Endothelial cell of umbilical vein (primary cell): ENCODE measurements at regions not wholly inside any gene's neighbourhood (a gene's known extent, or its start where the extent isn't known, plus 50 kb on each side); places are given as distances from the start of the nearest gene placed in this dataset.

Experiments used
- BruUV-seq: library from RNA; stranded (reverse); fragments of 400-500 nt; replicated peaks from 2 replicates; lab custom pipeline; 2021; lab: Mats Ljungman, UMichigan
- CTCF ChIA-PET: fragments of 300-600, 350-600 bp; sonication (Branson Sonifier 250); formaldehyde crosslinking; loops from one replicate; lab custom pipeline; 2021; ENCODE audit warnings: antibody characterized with exemption, inconsistent platforms; lab: Charles Lee
- POLR2A ChIA-PET: fragments of 300-600, 350-600 bp; sonication (Branson Sonifier 250); formaldehyde crosslinking; loops from one replicate; lab custom pipeline; 2021; ENCODE audit warnings: antibody characterized with exemption, inconsistent platforms; lab: Charles Lee
- DNase-seq: peaks from one replicate; pipeline ENCODE4 v3.0.0-alpha.2; 2011; ENCODE audit warnings: low read depth, low spot score
- FAIRE-seq: peaks from 2 replicates; lab custom pipeline; 2011; peaks lifted over from hg19 to GRCh38; lab: Jason Lieb, UNC
- H2AFZ ChIP-seq: 2 replicates; pipeline ENCODE4 v1.6.0; 2012; ENCODE audit warnings: low read depth, low read length, control low read depth, inconsistent platforms
- H3K27ac ChIP-seq: 2 replicates; pipeline ENCODE4 v1.5.1; 2011; ENCODE audit warnings: low read depth, mild to moderate bottlenecking, control low read depth, low read length, moderate library complexity; ENCODE audit not compliant: insufficient read depth
- H3K27me3 ChIP-seq, 2 experiments: 2 replicates each; pipeline versions ENCODE4 v1.6.0 to v1.6.1; 2011; ENCODE audit warnings: low read length in 2 of 2, mixed read lengths in 1 of 2; ENCODE audit not compliant: control insufficient read depth in 2 of 2, insufficient read depth in 2 of 2
- H3K36me3 ChIP-seq, 2 experiments: 2 replicates in 1 of 2; 3 replicates in 1 of 2; pipeline ENCODE4 v1.5.1; 2011; ENCODE audit warnings: low read length in 2 of 2, mild to moderate bottlenecking in 1 of 2, moderate library complexity in 1 of 2; ENCODE audit not compliant: control insufficient read depth in 2 of 2, insufficient read depth in 2 of 2; ENCODE audit errors: extremely low read depth in 1 of 2
- H3K4me1 ChIP-seq: 3 replicates; pipeline ENCODE4 v1.5.1; 2011; ENCODE audit warnings: mild to moderate bottlenecking, low read length; ENCODE audit not compliant: control insufficient read depth, insufficient read depth; ENCODE audit errors: extremely low read depth
- H3K4me2 ChIP-seq: 2 replicates; pipeline ENCODE4 v1.6.1; 2011; ENCODE audit warnings: low read length, control low read depth, mixed read lengths; ENCODE audit not compliant: insufficient read depth
- H3K4me3 ChIP-seq, 3 experiments: fragments of 200-600 bp in 1 of 3; sonication (generic), shearing (Covaris generic) in 1 of 3; replicated peaks in 1 of 3; 2 replicates each; pipeline ENCODE4 v1.5.1; 2011 to 2016; ENCODE audit warnings: control low read depth in 3 of 3, low read length in 3 of 3, mild to moderate bottlenecking in 2 of 3, inconsistent platforms in 1 of 3, low read depth in 1 of 3, moderate library complexity in 1 of 3; ENCODE audit not compliant: insufficient read depth in 1 of 3
- H3K79me2 ChIP-seq: 2 replicates; pipeline ENCODE4 v1.6.0; 2012; ENCODE audit warnings: low read length, inconsistent platforms; ENCODE audit not compliant: control insufficient read depth, insufficient read depth
- H3K9ac ChIP-seq: replicated peaks from 2 replicates; pipeline ENCODE3; 2011; ENCODE audit warnings: low read length, control low read depth; ENCODE audit not compliant: insufficient read depth; ENCODE audit errors: extremely low read depth
- H3K9me1 ChIP-seq: replicated peaks from 3 replicates; pipeline ENCODE4 v1.6.0; 2011; ENCODE audit warnings: mild to moderate bottlenecking, low read length; ENCODE audit not compliant: control insufficient read depth, insufficient read depth; ENCODE audit errors: extremely low read depth
- H3K9me3 ChIP-seq: replicated peaks from 2 replicates; pipeline ENCODE4 v1.5.1; 2012; ENCODE audit warnings: low read length, inconsistent platforms; ENCODE audit not compliant: control insufficient read depth, insufficient read depth
- H4K20me1 ChIP-seq: replicated peaks from 2 replicates; pipeline ENCODE3; 2011; ENCODE audit warnings: mild to moderate bottlenecking, low read length; ENCODE audit not compliant: control insufficient read depth, insufficient read depth; ENCODE audit errors: extremely low read depth
- CTCF ChIP-seq, 2 donors: IDR thresholded peaks; 1 replicate in 1 of 2; 2 replicates in 1 of 2; pipeline ENCODE4 v1.5.1; 2011; ENCODE audit warnings: low read length in 2 of 2, mild to moderate bottlenecking in 2 of 2, moderate library complexity in 2 of 2, control low read depth in 1 of 2, inconsistent platforms in 1 of 2, low read depth in 1 of 2; ENCODE audit not compliant: insufficient read depth in 1 of 2; ENCODE audit errors: extremely low read depth in 1 of 2
- EZH2 ChIP-seq: IDR thresholded peaks from 2 replicates; pipeline ENCODE4 v1.6.1; 2012; ENCODE audit warnings: borderline replicate concordance, low read depth, mild to moderate bottlenecking, moderate library complexity, low read length, inconsistent platforms; ENCODE audit not compliant: severe bottlenecking
- FOS ChIP-seq: IDR thresholded peaks from 2 replicates; pipeline ENCODE4 v1.6.1; 2011; ENCODE audit warnings: mild to moderate bottlenecking, low read length, moderate library complexity, borderline replicate concordance; ENCODE audit not compliant: insufficient read depth
- GATA2 ChIP-seq: IDR thresholded peaks from 2 replicates; pipeline ENCODE4 v1.7.0; 2011; ENCODE audit warnings: low read depth, mild to moderate bottlenecking, moderate library complexity, mixed read lengths, low read length; ENCODE audit not compliant: insufficient read length, insufficient read depth
- JUN ChIP-seq: IDR thresholded peaks from 2 replicates; pipeline ENCODE4 v1.6.1; 2011; ENCODE audit warnings: borderline replicate concordance, low read depth; ENCODE audit not compliant: insufficient read length, insufficient read depth
- MAX ChIP-seq: IDR thresholded peaks from 2 replicates; pipeline ENCODE4 v1.6.1; 2011; ENCODE audit not compliant: insufficient read depth, insufficient read length
- MYC ChIP-seq: IDR thresholded peaks from one replicate; pipeline ENCODE4 v1.6.1; 2011; ENCODE audit warnings: mild to moderate bottlenecking, low read depth, low read length
- POLR2A ChIP-seq: IDR thresholded peaks from 2 replicates; pipeline ENCODE4 v1.6.1; 2012; ENCODE audit warnings: low read depth, mild to moderate bottlenecking, control low read depth, low read length
- POLR2AphosphoS5 ChIP-seq: IDR thresholded peaks from 2 replicates; pipeline ENCODE4 v1.6.1; 2012; ENCODE audit warnings: low read depth, mild to moderate bottlenecking, control low read depth, low read length, moderate library complexity; ENCODE audit not compliant: insufficient read depth
- dilution Hi-C: fragments of 300-500 bp; cut with MboI; formaldehyde crosslinking; loops from one replicate; pipeline ENCODE4 v1.15.0; 2019; ENCODE audit warnings: low sequenced_read_pairs; ENCODE audit not compliant: extremely low pct_ligation_motif_present
- intact Hi-C: fragments of 100-400 bp; cut with micrococcal nuclease; formaldehyde crosslinking; loops from one replicate; pipeline ENCODE4 v1.10.0; 2022

- Histone ChIP-seq H3K27ac (no peak overlapping the region), H3K36me3 (no peaks in the 10 kb centered on the region), H3K4me1 (no peaks in the 10 kb centered on the region), H3K9me3 (no peaks in the 10 kb centered on the region), H3K9me1 (no peaks in the 10 kb centered on the region), H4K20me1 (no peaks in the 10 kb centered on the region), H3K79me2 (no peaks in the 10 kb centered on the region), H3K27me3 (no peaks in the 10 kb centered on the region), H2AFZ (no peak overlapping the region), H3K9ac (no peak overlapping the region), H3K4me3 (no peak overlapping the region), H3K4me2 (no peak overlapping the region)
- DNase-seq (no peak), FAIRE-seq (no peak)
- ChIA-PET POLR2A (no interaction called here), CTCF (no interaction called here)
- no TSS peak for BruUV-seq
- intact Hi-C loops (no loop called here), dilution Hi-C loops (no loop called here)
- TF ChIP-seq POLR2A = no peak
- no peak for TF ChIP-seq MYC
- no peak for TF ChIP-seq CTCF (IDR thresholded peaks at IDR 0.05; ENCODE audit: extremely low read depth in 1 of 2, insufficient read depth in 1 of 2, low read depth in 1 of 2, low read length in 2 of 2)
- no peak for TF ChIP-seq GATA2
- TF ChIP-seq MAX = no peak
- no peak for TF ChIP-seq JUN
- TF ChIP-seq FOS = no peak
- TF ChIP-seq POLR2AphosphoS5 = no peak
- no peak for TF ChIP-seq EZH2
Observed at GRCh38 chr12:111178181-111179081, 190.5 kb downstream of the PHETA1 start.
